Testis (tissue), 2 donors: ENCODE measurements at regions not wholly inside any gene's neighbourhood (a gene's known extent, or its start where the extent isn't known, plus 50 kb on each side); places are given as distances from the start of the nearest gene placed in this dataset.

Source experiments
- CTCF ChIP-seq, 3 experiments: fragments of 450-650 bp in 2 of 3; fragments of 200-600 bp in 1 of 3; sonication (generic) in 1 of 3; IDR thresholded peaks; one replicate each; pipeline ENCODE4 v1.5.1; 2016 to 2019; ENCODE audit warnings: antibody characterized with exemption in 3 of 3, mild to moderate bottlenecking in 2 of 3, moderate library complexity in 1 of 3
- POLR2A ChIP-seq: fragments of 450-650 bp; IDR thresholded peaks from one replicate; pipeline ENCODE4 v1.6.1; 2017; ENCODE audit warnings: antibody characterized with exemption, mild to moderate bottlenecking, moderate library complexity

DNA sequence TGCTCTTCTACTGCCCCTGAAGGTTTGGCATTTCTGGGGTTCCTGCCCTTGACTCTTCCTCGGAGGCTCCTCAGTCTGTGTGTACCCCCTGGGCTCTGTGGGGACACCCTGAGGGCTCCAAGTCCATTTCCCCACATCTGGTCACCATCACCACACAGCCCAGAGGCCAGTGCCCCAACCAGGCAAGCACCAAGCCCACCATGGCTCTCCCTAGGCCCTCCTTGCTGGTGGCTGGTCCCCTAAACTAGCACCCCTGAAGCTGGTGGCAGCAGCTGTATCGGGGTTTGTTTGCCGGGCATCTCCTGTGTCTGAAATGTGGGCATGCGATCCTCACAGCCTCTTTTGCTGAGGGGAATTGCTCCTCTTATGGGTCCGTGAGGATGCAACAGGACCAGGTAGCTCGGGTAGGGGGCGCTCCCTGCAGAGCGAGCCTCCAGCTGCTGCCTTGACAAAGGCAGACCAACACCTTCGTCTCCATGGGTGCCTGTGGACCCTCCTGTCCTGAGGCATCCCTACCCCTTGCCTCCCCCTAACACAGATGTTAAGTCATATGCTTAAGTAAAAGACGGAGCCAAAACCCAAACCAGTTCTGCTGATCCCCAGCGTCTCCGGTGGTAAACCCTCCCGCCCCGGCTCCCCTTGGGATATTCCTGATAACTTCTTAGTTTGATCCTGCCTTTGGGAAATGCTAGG is 138.9 kb upstream of the IRX4 start:
- TF ChIP-seq CTCF (IDR thresholded peaks at IDR 0.05) = no peak
- no peak for TF ChIP-seq POLR2A
